ENCODE measurements at regions not wholly inside any gene's neighbourhood (a gene's known extent, or its start where the extent isn't known, plus 50 kb on each side); places are given as distances from the start of the nearest gene placed in this dataset.

DNA sequence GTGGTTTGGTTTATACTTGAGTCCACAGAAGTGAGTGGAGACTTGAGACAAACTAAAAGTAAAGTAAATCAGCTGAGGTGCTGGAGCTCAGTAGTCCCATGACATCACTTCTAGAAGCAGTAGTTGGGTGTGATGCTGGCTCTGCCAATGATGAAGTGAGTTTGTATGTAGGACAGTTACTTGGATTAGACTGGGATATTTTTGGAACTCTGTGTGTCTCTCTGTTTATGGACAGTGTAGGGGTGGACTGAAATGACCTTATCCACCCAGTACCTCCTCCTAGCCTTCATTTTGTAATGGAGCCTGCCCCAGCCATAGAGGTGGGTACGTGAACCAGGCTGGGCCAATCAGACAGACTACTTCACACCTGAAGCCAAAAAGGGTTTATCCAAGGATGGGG lies 52.2 kb downstream of the POLR1D start:
- DNase-seq: no peak

DNA sequence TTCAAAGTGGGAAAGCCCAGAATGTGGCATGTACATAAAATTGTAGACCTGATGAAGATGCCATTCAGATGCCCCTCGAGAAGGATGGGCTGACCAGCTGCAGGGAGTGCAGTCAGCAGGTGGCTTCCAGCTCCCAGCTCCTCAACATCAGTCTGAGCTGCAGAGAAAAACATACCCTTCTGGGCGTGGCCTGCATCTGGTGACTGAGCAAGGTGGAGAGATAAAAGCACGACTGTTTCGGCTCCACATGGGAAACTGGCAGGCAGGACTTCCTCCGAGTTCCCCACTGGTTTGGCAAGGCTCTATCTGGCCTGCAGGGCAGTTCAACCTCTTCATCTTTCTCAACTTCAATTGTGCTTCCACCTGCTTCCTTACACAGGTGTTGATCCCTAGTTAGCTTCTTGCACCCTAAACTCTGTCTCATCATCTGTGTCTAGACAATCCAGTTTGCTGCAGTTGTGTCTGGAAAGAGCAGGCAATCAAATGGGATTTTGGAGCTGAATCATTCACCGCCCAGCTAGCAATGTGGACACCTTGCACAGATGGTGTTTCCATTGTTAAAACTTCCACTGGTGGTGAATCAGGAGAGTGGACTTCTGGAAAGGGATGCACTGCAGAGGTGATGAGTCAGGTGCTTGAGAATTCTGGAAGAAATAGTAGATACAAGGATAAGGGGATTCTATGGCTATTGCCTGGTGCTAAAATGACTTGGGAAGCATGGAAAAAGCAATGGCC lies 56.8 kb downstream of the POLR1D start:
- DNase-seq: peak; percentile 56

DNA sequence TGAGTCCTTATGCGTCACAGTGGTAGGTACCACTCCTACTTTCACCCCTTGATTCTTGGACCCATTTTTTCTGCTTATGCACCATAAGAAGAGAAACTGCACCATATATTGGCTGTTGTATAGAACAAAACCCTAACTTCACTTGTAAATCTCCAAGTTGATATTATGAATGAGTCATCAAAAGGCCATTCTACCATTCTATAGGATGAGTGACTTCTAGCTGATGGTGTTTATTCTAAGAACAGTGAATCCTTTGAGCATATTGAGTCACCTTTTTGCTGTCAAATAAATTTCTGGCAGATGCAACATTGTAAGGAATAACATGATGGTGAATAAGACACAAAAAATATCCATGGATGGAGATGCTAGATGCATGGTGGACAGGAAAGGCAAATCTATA lies 57.7 kb downstream of the POLR1D start:
- no peak for DNase-seq

DNA sequence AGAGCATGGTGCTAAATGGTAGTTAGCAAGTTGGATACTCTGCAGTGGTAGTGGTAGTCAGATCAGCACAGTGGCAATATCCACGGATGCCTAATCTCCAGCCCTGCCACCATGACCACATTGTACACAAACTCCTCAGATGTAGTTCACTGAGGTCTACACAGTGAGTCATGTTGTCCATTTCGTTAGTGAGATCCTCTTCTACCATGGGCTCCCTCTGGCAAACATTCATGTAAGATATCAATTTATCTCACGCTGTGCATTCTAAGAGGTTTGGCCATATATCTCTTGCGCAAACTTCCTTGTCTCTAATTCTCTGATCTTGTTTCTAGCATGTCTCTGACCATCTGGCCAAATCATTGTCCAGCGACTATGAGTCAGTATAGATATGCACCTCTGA lies 58.2 kb downstream of the POLR1D start:
- no peak for DNase-seq

DNA sequence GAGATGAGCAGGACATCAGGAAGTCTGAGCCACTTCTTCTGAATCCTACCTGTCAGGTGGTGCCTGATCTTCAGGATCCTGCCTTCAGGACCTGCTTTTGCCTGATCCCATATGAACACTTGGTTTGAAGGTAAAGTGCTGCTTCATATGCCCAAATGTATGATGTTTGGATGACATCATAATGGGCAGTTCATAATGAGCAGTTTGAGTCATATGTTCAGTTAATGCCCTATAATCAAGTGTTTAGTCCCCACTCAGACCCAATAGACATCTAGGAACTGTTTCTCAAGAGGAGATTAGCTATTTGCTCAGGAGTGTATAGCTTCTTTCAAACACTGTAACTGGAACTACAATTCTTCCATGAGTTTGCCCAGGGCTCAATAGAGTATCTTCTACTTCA lies 58.8 kb downstream of the POLR1D start:
- DNase-seq: no peak

DNA sequence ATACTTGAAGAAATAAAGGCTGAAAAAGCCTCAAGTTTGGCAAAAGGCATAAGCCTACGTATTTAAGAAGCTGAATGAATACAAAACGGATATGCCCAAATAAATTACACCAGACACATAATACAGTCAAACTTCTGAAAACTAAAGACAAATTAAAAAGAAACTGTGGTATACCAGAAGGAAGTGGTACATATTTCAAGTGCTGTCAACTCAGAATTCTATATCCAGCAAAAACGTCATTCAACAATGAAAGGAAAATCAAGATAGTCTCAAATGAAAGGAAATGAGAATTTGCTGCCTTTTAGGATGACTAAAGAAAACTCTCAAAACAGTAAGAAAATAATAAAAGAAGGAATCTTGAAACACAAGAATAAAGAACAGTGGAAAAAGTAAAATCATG lies 69.5 kb downstream of the POLR1D start:
- no peak for DNase-seq

DNA sequence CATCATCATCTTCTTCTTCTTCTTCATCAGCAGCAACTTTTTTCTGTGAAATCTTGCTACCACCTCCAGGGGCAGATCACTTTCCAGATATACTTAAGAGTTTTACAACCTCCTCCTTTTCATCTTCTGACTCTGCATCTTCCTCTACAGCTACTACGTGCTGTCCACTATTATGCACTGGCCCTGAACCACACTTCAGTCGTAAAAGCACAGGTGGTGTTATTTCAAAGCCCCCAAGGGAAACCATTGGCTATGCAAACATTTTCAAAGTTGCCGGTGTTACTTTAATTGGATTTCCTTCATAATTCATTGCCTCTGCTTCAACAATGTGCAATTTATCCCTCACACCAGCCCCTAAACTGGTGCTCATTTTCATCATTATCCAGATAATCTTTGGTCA lies 75.0 kb downstream of the POLR1D start:
- no peak for DNase-seq

DNA sequence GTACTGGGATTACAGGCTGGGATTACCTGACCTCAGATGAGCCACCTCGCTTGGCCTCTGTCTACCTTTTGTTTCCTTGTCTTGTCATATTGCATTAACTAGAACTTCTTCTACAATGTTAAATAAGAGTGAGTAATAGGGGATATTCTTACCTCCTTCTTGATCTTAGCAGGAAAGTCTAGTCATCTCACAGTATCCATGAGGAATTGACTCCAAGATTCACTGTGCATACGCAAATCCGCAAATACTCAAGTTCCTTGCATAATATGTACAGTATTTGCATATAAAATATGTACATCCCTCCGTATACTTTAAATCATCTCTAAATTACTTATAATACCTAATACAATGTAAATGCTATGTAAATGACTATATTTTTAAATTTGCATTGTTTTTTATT lies 78.3 kb downstream of the POLR1D start:
- no peak for DNase-seq

DNA sequence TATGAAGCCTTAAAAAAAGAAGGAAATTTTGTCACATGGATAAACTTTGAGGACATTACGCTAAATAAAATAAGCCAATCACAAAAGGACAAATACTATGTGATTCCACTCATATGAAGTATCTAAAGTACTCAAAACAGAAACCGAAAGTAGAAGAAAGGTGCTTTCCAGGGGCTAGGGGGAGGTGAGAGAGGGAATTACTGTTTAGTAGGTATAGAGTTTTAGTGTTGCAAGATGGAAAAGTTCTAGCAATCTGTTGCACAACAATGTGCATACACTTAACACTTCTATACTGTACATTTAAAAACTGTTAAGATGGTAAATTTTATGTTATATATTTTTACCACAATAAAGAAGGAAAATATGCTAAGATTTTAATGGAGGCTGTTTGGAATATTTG lies 83.0 kb downstream of the POLR1D start:
- DNase-seq: no peak

DNA sequence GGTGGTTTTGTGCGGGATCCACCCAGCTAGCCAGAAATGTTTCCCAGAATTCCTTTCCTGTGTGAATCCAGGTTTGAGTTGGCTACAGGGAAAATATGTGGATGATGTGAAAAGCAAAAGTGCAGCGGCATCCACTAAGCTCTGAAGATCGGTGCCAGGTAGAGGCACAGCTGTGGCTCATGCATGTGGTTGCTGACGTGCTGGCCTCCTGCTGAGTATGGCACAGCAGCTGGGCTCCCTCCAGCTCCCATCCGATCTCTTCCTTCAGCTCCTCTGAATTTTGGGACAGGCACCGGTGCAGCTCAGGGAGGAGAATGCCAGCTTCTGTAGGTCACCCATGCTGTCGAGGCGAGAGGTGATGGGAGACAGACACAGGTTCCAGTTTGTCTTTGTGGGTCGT lies 84.0 kb upstream of the GSX1 start:
- DNase-seq: no peak

DNA sequence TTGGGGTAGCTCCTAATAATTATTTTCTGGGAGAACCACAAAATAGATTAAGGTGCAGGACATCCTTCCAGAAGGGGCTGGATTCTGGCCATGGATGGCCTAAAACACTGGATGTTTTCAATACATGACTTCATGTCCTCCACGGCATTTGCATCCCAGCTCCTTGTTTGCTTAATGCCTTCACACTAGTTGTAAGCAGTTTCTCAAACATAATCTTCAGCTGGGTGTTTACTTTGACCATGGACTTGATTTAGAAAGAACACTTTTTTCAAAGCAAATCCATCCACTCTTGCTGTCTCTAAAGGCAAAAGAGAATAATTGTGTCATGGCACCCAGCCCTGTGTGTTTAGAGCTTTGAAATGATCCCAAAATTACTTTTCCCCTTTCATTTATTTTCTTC lies 82.5 kb upstream of the GSX1 start:
- no peak for DNase-seq

DNA sequence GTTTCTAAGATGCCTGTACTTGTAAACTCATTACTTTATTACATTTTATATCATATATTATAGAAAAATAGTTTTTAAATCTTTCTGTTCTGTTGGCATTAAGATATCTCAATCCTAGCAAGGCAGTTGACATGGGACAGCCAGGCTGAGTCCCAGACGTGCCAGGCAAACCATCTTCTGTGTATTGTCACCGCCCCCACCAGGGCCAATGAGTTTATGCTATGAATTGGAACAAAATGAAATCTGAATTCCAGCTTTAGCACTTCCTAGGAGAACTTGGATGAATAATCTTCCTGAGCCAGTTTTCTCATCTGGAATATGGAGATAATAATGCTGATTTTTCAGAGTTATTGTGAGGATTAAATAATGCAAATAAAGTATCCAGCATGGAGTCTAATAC lies 79.9 kb upstream of the GSX1 start:
- no peak for DNase-seq

DNA sequence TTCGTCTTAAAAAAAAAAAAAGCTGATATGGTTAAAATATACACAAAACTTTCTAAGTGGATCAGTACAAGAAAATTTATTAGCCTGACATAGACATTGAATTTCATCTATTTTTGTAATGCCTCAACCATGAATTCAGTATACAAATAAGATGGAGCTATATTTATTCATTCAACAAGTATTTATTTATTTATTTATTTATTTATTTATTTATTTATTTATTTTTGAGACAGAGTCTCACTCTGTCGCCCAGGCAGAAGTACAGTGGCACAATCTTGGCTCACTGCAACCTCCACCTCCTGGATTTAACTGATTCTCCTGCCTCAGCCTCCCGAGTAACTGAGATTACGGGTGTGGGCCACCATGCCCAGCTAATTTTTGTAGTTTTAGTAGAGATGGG lies 78.5 kb upstream of the GSX1 start:
- no peak for DNase-seq

DNA sequence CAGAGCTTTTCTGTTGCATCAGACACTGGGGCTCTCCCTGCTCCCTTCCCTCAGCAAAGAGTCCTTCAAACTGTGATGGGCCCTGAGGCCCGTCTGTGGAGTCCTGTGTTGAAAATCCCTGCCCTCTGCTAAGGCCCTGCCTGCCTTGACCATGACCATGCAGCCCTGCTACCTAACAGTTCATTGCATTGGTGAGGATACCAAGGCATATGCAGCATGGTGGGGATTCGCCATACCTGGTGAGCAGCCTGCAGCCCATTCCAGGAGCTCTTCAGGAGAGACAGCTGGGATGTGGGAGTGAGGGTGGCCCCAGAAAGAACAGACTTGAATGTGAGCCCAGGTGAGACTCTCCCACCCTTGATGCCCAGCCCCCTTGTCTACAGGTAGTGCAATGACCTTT lies 70.6 kb upstream of the GSX1 start:
- no peak for DNase-seq

DNA sequence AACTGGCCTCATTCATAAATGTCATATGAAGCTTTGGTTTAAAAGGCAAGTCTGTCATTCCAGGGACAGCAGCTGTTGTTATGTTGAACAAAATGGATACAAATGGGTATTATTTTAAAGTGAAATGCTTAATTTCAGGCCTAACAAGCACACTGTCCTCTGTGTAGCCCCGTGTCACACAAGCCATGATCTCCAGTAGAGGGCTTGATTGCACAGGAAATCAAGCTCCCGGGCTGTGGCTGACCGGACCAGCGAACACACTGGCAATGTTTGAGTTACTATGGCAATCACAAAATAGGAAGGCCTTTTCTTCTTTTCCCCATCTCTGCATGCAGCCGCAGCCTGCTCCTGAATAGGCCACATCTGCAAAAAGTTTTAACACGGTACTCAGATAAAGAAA lies 64.0 kb upstream of the GSX1 start:
- no peak for DNase-seq

DNA sequence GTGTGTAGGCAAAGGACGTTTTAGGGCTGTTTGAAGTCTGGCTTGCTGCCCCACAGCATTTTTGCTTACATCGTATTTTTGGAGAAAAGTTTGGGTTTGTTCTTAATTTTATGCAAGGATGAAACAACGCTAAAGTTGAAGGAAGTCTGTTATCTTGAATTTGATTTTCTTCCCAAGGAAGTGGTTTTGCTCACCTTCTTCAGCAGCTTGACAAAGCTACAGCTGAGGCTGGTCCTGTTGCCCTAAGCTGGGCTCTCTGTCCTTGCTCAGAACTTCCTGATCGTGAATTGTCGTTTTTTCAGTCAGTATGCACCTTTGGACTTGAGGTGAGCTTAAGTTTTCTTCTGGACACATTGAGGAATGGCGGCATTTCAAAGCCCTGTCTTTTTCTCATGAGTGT lies 62.1 kb upstream of the GSX1 start:
- DNase-seq: peak; percentile 1

Data from islet precursor cell (in vitro differentiated cells).